GM19043 (cell line): ENCODE measurements at regions not wholly inside any gene's neighbourhood (a gene's known extent, or its start where the extent isn't known, plus 50 kb on each side); places are given as distances from the start of the nearest gene placed in this dataset.
"Not testable (repeated sequence)": the region's sequence is repeated elsewhere in the genome, so short reads cannot be mapped to it uniquely, and the experiment has no call there.

Experiments
- ATAC-seq: cut with Tn5 transposase; IDR thresholded peaks from one replicate; pipeline ENCODE4 v1.9.1; 2021; ENCODE audit warnings: low read depth; ENCODE audit not compliant: unreplicated experiment

- ATAC-seq, result not testable (repeated sequence)
Measured at GRCh38 chr4:28113586-28113985, 1252.9 kb downstream of the STIM2 start.

DNA sequence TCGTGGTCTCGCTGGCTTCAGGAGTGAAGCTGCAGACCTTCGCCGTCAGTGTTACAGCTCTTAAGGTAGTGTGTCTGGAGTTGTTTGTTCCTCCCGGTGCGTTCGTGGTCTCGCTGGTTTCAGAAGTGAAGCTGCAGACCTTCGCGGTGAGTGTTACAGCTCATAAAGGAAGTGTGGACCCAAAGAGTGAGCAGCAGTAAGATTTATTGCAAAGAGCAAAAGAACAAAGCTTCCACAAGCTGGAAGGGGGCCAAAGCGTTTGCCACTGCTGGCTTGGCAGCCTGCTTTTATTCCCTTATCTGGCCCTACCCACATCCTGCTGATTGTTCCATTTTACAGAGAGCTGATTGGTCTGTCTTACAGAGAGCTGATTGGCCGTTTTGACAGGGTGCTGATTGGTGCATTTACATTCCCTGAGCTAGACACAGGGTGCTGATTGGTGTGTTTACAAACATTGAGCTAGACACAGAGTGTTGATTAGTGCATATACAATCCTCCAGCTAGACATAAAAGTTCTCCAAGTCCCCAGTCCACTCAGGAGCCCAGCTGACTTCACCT, 1256.0 kb downstream of the STIM2 start:
- ATAC-seq, result not testable (repeated sequence)

GRCh38 chr4:28117084-28117682, 1256.5 kb downstream of the STIM2 start:
- ATAC-seq, result no peak

DNA sequence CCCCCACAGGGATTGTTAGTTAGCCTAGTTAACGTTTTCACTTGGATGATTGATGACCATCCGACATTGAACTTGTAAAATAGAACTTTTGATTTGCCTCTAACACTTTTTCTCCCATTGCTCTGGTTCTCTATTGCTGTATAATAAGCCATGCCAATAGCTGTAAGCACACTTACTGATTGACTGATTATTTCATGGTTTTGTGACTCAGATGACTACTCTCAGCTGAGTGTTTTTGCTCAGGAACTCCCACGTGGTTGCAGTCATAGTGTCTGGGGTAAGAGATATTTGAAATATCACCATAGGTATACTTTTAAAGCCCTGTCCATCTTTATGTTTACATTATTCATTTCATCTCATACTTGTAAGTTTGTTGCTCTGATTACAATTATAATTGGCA, 1285.5 kb downstream of the STIM2 start:
- no peak for ATAC-seq

- ATAC-seq, result no peak
Measured at GRCh38 chr4:28148221-28148620, 1287.6 kb downstream of the STIM2 start.

GRCh38 chr4:28149762-28150161, 1289.1 kb downstream of the STIM2 start:
- ATAC-seq, result no peak

DNA sequence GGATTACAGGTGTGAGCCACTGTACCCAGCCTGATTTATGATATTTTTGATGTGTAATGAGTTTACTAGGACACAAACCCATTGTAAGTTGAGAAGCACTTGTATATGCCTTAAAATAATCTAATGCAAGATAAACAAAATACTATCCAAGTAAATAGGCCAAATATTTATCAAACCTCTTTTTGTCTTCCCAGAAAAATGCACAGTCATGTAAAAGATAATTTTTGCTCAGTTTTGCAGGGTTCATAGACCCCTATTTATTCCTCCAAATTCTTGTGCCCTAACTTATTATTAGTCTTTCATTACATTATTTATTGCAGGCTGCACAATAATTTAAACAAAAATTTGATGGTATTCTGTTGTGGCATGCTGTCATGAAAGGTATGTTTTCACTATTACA, 1290.7 kb downstream of the STIM2 start:
- ATAC-seq, result no peak

GRCh38 chr4:28167411-28167810, 1306.8 kb downstream of the STIM2 start:
- ATAC-seq, result no peak

- no peak for ATAC-seq
Measured at GRCh38 chr4:28176942-28177341, 1316.3 kb downstream of the STIM2 start.

DNA sequence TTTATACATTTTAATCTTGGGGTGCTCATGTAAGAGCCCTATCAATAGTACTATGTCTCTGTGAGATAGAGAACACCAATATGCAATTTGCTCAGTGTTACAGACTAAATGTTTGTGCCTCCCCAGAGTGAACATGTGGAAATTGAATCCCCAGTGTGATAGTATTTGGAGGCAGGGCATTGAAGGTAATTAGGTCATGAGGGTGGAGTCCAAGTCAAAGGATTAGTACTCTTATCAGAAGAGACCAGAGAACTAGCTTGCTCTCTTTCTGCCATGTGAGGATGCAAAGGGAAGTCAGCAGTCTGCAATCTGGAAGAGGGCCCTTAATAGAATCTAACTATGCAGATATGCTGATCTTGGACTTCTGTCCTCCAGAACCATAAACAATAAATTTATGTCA, 1317.0 kb downstream of the STIM2 start:
- no peak for ATAC-seq

DNA sequence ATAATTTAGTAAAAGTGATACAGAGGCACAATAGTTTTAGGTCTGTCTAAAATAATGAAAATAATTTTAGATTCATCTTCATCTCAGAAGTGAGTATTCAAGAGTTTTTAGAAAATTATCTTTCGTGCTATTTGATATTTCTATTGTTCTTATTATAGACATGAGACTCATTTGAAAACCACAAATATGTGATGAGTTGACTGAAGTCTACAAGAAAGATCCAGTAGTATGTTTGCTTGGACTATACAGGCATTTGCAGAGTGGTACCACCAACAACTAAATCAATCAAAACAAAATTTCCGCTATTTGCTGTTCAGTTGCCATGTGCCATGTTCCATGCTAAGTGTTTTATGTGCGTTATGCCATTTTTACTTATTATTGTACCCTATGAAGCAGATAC, 1318.5 kb downstream of the STIM2 start:
- no peak for ATAC-seq

GRCh38 chr4:28209371-28209924, 1348.8 kb downstream of the STIM2 start:
- no peak for ATAC-seq

DNA sequence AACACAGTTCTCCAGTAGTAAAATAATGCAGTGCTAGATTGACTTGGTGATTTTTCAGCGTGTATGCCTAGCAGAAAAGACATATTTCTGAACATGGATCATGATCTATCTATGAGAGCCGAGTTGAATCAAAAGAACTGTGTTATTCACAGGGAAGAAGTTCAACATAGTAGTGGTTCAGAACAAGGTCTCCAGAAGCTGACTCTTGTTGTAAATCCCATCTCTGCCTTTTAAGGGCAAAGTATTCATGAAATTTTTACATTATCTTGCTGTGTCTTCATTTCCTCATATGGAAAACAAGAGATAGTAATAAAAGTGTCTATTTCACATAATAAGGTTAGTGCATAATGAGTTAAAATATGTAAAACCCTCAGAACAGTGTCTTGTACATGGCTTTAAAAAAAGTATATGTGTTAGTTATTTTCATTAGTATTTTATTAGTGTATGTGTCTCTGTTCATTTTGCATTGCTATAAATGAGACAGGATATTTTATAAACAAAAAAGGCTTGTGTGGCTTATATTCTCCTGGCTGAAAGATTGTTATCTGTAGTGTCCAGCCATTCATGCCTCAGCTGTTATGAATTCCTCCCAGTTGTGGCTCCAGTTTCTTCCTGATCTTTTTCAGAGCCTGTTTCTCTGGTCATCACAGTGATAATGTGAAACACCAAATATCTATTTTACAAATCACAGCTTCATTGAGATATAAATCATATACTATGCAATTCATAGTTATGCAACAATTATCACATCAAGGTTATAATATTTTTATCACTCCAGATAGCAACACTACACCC, 1351.2 kb downstream of the STIM2 start:
- ATAC-seq, result no peak

DNA sequence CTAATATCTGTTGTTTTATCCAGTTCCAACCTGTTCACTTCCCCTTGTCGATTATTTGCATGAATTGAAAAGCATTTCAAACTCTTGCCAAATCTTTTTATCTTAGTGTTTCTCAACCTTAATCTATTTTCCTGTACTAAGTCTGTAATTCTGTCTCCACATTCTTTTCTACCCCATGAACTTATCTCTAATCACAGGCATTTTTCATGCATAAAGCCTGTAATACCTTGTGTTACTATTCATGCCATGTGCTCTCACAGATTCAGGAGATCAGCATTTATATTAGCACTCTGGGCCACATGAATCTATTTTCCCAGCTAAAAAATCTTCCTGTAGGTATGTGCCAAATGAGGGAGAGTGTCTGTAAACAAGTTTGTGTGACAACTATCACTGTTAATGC, 1360.9 kb downstream of the STIM2 start:
- no peak for ATAC-seq

DNA sequence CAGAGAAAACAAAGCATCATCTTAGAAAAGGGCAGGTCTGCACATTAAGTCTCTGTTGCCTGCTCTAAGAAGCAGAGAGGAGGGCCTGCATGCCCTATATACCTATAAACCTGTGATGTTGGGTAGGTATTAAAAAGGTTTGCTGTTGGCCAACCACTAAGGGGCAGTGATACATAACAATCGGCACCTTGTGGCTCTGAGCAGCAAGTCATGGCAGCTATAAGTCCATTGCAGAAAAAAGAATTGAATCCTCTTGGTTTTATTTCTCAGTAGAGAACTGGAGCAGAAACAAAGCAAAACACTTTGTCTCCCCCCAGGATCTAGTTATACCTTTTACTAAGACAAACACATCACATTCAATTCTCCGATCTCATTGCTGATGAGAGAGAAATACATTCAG, 1364.4 kb downstream of the STIM2 start:
- ATAC-seq, result no peak

- no peak for ATAC-seq
Measured at GRCh38 chr4:28225689-28226353, 1365.2 kb downstream of the STIM2 start.

DNA sequence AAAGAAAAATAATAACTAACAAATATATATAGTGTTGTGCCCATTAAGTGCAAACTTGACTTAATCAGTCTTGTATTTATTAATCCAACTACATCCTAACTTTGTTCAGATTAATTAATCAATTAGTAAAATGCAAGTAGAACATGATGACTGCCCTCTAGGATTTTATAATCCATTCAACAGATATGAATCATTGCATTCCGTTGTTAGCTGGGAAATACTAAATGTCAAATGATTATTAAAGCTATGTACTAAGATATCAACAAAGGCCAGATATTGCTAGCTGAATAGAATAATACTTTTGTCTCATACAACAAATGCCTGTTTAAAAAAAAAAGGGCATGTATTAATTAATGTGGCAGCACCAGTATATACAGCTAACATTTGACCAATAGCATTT, 1366.3 kb downstream of the STIM2 start:
- ATAC-seq, result no peak

DNA sequence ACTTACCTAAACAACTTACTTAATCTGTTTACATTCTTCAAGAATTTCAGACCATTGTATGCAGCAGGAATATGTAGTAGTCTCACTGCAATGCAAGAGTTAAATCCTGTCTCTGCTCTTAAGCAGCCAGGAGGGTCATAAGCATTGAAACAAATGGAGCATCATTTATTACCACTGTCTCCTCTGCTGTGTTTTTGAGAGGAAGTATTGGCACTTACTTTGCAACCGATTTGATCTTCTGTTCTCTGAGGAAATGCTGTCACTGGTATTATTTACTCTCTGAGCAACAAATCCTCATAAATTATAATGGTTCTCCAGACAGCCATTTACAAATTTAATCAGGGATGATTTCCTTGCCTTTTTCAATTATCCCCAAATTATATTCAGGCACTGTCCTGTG, 1367.1 kb downstream of the STIM2 start:
- no peak for ATAC-seq

DNA sequence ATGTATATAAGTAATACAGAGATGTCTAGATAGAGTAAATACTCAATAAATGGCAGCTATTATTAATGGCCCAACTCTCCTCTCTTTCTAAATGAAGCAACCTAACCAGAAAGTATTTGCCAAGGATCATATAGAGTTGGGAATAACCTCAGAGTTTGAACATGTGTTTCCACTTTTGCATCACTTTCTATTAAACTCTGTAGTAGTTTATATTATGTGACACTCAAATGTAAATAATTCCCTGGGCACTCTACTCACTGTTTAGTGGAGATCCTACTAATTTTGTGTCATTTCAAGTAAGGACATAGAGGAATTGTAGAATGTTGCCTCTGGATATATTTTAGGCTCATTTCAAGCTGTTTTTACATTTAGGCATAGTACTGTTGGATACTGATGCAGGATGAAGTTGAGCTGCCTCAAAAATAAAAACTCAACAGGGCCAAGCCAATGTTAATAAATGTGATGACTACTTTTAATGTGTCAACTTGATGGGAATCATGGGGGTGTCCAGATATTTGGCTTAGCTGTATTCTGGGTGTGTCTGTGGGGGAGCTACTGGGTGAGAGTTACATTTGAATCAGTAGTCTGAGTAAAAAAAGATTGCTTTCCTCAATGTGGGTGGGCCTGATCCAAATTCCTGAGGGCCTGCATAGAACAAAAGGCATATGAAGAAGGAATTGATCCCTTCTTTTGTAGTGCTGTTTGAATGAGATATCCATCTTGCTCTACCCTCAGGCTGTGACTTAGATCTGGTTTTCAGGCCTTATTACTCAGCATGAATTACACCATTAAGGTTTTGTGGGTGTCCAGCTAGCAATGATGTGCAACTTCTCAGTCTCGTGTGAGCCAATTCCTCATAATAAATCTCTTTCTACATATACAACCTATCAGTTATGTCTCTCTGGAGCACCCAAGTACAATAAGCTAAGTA, 1368.2 kb downstream of the STIM2 start:
- ATAC-seq, result no peak

DNA sequence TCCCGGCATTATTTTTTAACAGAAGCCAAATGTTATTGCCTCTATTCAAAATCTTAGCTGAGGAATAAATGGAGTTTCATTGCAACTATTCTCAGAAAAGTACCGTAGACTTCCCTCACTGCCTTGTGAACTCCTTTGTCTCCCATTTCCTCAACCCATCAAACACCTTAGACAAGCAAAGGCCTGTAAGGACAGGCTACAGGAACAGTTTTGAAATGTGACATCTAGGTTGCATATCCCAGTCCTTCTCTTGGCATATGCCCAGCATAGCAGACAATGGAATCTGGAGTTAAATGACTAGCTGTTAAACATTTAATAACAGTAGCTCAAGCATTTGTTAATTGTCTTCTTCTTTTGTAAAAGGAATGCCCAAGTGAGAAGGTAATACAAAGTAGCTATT, 1371.7 kb downstream of the STIM2 start:
- ATAC-seq, result no peak
